CD4-positive, alpha-beta T cell (primary cell): ENCODE measurements at regions not wholly inside any gene's neighbourhood (a gene's known extent, or its start where the extent isn't known, plus 50 kb on each side); places are given as distances from the start of the nearest gene placed in this dataset.

ENCODE experiments used
- ATAC-seq: fragments of 200-7000 bp; cut with Tn5 transposase; one replicate; pipeline ENCODE4 v1.10.0; 2022; ENCODE audit warnings: mild to moderate bottlenecking; ENCODE audit not compliant: poor library complexity
- CTCF ChIA-PET: fragments of 350-600 bp; sonication (Branson Sonifier 250); formaldehyde crosslinking; loops from one replicate; lab custom pipeline; 2021; ENCODE audit warnings: antibody characterized with exemption, inconsistent platforms; lab: Charles Lee
- POLR2A ChIA-PET: fragments of 350-600 bp; sonication (Branson Sonifier 250); formaldehyde crosslinking; loops from one replicate; lab custom pipeline; 2021; ENCODE audit warnings: antibody characterized with exemption, inconsistent platforms; lab: Charles Lee
- DNase-seq, 14 experiments: peaks; one replicate each; pipeline ENCODE4 v3.0.0-alpha.2; 2013 to 2020; ENCODE audit warnings: mixed read lengths in 2 of 14
- H3K27ac ChIP-seq, 2 donors: one replicate each; pipeline versions ENCODE4 v1.5.1 to v1.7.0; 2013; ENCODE audit warnings: low read length in 2 of 2, low read depth in 1 of 2, mild to moderate bottlenecking in 1 of 2
- H3K27me3 ChIP-seq, 2 experiments: 1 replicate in 1 of 2; 2 replicates in 1 of 2; pipeline versions ENCODE4 v1.6.1 to v1.7.0; 2013; ENCODE audit warnings: low read length in 2 of 2, control low read depth in 1 of 2, mild to moderate bottlenecking in 1 of 2, moderate library complexity in 1 of 2; ENCODE audit not compliant: insufficient read depth in 2 of 2, control insufficient read depth in 1 of 2
- H3K36me3 ChIP-seq: one replicate; pipeline ENCODE4 v1.6.1; 2013; ENCODE audit warnings: low read length, control low read depth; ENCODE audit not compliant: insufficient read depth
- H3K4me1 ChIP-seq: one replicate; pipeline ENCODE4 v1.6.1; 2013; ENCODE audit warnings: low read length, control low read depth; ENCODE audit not compliant: insufficient read depth
- H3K4me3 ChIP-seq: one replicate; pipeline ENCODE4 v1.5.1; 2013; ENCODE audit warnings: mild to moderate bottlenecking, low read length, moderate library complexity
- H3K9me3 ChIP-seq, 2 experiments: 1 replicate in 1 of 2; 2 replicates in 1 of 2; pipeline versions ENCODE4 v1.6.1 to v1.7.0; 2013; ENCODE audit warnings: low read length in 2 of 2, mild to moderate bottlenecking in 2 of 2, control low read depth in 1 of 2, moderate library complexity in 1 of 2; ENCODE audit not compliant: control insufficient read depth in 1 of 2, insufficient read depth in 1 of 2
- H3K27ac Mint-ChIP-seq: one replicate; pipeline ENCODE4 v1.8.0; 2020; ENCODE audit warnings: mixed read lengths
- H3K27me3 Mint-ChIP-seq: one replicate; pipeline ENCODE4 v1.8.0; 2021; ENCODE audit warnings: mixed read lengths
- H3K36me3 Mint-ChIP-seq: one replicate; pipeline ENCODE4 v1.8.0; 2021; ENCODE audit warnings: low read depth, mixed read lengths
- H3K4me1 Mint-ChIP-seq: one replicate; pipeline ENCODE4 v1.8.0; 2021; ENCODE audit warnings: low read depth, mixed read lengths
- H3K4me3 Mint-ChIP-seq: one replicate; pipeline ENCODE4 v1.8.0; 2020; ENCODE audit warnings: mild to moderate bottlenecking, mixed read lengths
- H3K9me3 Mint-ChIP-seq: one replicate; pipeline ENCODE4 v1.8.0; 2020; ENCODE audit warnings: mixed read lengths
- CTCF ChIP-seq: fragments of 200-600 bp; IDR thresholded peaks from one replicate; pipeline ENCODE4 v1.8.0; 2022; ENCODE audit warnings: antibody characterized with exemption, mild to moderate bottlenecking
- intact Hi-C, 2 experiments: fragments of 100-400 bp; cut with DNase I in 1 of 2; cut with micrococcal nuclease in 1 of 2; formaldehyde crosslinking; loops; one replicate each; pipeline versions ENCODE4 v1.15.1 to v1.9.0; 2023 to 2025; cut with DNase I, micrococcal nuclease

DNA sequence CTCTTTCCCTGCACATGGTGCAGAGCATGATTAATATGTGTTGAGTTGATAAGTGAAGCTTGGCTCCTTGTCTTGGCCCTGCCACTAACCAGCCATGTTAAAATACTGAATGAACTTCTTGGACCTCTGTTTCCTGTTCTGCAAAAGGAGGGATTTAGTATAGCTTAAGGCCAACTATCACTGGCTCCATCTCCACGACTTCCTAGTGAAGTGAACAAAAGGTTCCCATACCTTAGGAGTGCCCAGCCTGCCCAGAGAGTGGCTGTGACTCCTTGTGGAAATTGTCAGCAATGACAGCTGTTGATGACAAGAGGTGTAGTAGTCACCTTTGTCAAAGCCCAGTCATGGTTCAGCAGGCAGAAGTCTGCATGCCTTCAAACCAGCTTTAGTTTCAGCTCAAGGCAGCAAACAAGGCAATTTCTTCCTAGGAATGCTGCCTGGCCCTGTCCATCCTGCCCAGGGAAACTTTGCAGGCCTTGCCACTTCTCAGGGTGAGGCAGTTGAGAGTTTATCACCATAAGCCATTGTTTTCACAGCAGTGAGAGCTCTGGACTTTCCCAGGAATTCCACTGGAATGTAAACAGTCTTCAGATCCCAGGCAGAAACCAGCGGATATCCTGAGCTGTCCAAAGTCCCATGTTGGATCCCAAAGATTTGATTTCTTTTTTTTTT is 169.7 kb upstream of the TNFAIP3 start:
- TF ChIP-seq CTCF, result no peak
- Histone ChIP-seq H3K27ac (no peak overlapping the region), H3K36me3 (no peaks in the 10 kb centered on the region), H3K27me3 (no peaks in the 10 kb centered on the region), H3K4me1 (peaks cover 16% of the 10 kb centered on the region), H3K4me3 (no peak overlapping the region), H3K9me3 (no peaks in the 10 kb centered on the region)
- intact Hi-C loops, result no loop called here
- H3K4me3 Mint-ChIP-seq, result no peak overlapping the region
- H3K9me3 Mint-ChIP-seq, result no peaks in the 10 kb centered on the region
- DNase-seq, result no peak
- peaks cover 5% of the 10 kb centered on the region for H3K27me3 Mint-ChIP-seq
- H3K4me1 Mint-ChIP-seq, result peaks cover 19% of the 10 kb centered on the region
- no peaks in the 10 kb centered on the region for H3K36me3 Mint-ChIP-seq
- H3K27ac Mint-ChIP-seq, result no peak overlapping the region
- ATAC-seq, result no peak
- ChIA-PET POLR2A (interaction anchor here (2.3 kb wide), 1 partner anchor 170 kb away, joined by 15 read pairs; the partner anchor contains the start of gene TNFAIP3), CTCF (interaction anchor here (1.2 to 1.8 kb wide), 3 partner anchors 52 to 419 kb away, joined by 3 to 5 read pairs (median 4); no protein-coding TSS in a partner anchor)

DNA sequence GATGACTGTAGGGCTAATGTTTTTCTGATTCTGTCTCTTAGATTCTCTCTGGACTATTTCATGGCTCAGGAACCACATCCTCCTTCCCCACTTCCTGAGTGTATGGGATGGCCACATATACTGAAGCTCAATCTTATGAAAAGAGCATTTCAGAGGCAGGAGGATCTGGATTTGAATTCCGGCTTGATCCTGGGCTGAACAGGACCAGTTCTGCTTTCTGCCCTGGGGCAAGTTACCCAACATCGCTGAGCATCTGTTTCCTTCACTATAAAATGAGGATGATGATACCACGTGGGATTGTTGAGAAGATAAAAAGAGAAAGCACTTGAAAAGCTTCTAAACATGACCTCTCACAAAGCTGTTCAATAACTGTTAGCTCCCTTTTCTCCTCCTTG is 168.4 kb upstream of the TNFAIP3 start:
- Histone ChIP-seq H3K27ac (no peak overlapping the region), H3K9me3 (no peaks in the 10 kb centered on the region), H3K36me3 (no peaks in the 10 kb centered on the region), H3K4me1 (peaks cover 16% of the 10 kb centered on the region), H3K27me3 (no peaks in the 10 kb centered on the region), H3K4me3 (no peak overlapping the region)
- H3K4me3 Mint-ChIP-seq, result no peak overlapping the region
- TF ChIP-seq CTCF, result no peak
- DNase-seq (peak in 3 of 14 experiments; percentile 43 to 45 (median 43)), ATAC-seq (peak; percentile 44)
- H3K9me3 Mint-ChIP-seq, result no peaks in the 10 kb centered on the region
- H3K4me1 Mint-ChIP-seq, result peaks cover 19% of the 10 kb centered on the region
- POLR2A ChIA-PET, result interaction anchor here (0.5 to 2.3 kb wide), 7 partner anchors 8 to 279 kb away, joined by 3 to 15 read pairs (median 3); partner anchors contain the start of gene TNFAIP3
- peaks cover 5% of the 10 kb centered on the region for H3K27me3 Mint-ChIP-seq
- H3K36me3 Mint-ChIP-seq, result no peaks in the 10 kb centered on the region
- CTCF ChIA-PET, result interaction anchor here (0.8 to 1.9 kb wide), 7 partner anchors 9 to 706 kb away, joined by 3 to 5 read pairs (median 3); partner anchors contain the start of gene HEBP2
- intact Hi-C loops, result no loop called here
- peak overlapping the region; percentile 3 for H3K27ac Mint-ChIP-seq

DNA sequence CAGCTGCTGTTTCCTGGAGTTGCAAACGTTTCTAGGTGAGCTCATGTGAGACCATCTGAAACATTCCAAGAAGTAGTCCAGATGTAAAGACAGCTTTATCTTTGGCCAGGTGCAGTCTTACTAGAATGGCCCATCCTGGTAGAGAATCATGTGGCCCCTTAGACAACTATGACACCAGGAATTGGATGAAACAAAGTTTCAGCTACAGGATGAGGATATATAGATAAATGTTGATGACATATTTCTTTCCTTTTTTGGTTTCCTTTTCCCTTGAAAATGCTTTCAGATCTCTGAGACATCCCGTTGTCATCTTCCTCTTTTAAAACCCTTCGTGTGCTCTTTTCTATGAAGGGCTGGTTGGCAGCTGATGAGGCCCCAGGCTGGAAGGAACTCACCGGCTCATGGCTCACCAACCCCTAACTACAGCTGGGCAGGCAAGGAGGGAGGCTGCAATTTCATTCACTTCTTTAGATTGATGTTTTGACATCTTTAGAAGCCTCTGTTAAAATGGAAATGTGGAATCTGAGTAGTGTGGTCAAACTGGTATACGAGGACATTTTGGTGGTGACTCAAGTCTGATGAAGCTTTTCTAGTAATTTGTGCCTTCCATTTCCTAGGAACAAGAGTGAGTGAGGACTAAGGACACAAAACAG is 167.9 kb upstream of the TNFAIP3 start:
- POLR2A ChIA-PET, result interaction anchor here (0.5 to 2.3 kb wide), 7 partner anchors 9 to 279 kb away, joined by 3 to 15 read pairs (median 3); partner anchors contain the start of gene TNFAIP3
- H3K4me1 ChIP-seq, result peaks cover 16% of the 10 kb centered on the region
- Mint-ChIP-seq H3K9me3 (no peaks in the 10 kb centered on the region), H3K36me3 (no peaks in the 10 kb centered on the region), H3K27ac (peak overlapping the region; percentile 3), H3K4me3 (no peak overlapping the region), H3K4me1 (peaks cover 19% of the 10 kb centered on the region), H3K27me3 (peaks cover 5% of the 10 kb centered on the region)
- peak; percentile 48 for ATAC-seq
- CTCF ChIA-PET, result interaction anchor here (0.8 to 1.9 kb wide), 8 partner anchors 9 to 705 kb away, joined by 3 to 5 read pairs (median 3); partner anchors contain the start of gene HEBP2
- no peak overlapping the region for H3K27ac ChIP-seq
- intact Hi-C loops, result no loop called here
- H3K9me3 ChIP-seq, result no peaks in the 10 kb centered on the region
- no peak for TF ChIP-seq CTCF
- no peak overlapping the region for H3K4me3 ChIP-seq
- no peaks in the 10 kb centered on the region for H3K27me3 ChIP-seq
- peak in 4 of 14 experiments; percentile 10 to 60 (median 42) for DNase-seq
- no peaks in the 10 kb centered on the region for H3K36me3 ChIP-seq
